ENCODE measurements at regions not wholly inside any gene's neighbourhood (a gene's known extent, or its start where the extent isn't known, plus 50 kb on each side); places are given as distances from the start of the nearest gene placed in this dataset.

DNA sequence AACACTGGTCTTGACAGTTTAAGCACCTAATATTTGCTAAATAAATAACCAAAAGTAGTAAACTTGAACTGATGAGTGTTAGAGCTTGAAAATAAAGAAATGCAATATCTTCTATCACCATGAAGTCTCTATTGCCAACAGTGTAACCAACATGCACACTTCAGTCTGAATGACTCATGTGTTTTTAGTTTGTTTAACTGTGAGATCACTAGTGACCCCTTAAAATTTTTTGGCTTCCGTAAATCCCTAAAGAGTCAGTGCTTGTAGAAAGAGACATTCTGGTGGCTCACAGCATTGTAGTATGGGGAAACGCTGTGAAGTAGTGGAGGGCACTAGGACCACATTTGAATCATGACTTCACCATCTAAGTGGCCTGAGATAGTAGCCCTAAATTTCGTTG, 341.1 kb downstream of the PMP22 start:
- TF ChIP-seq ZC3H4 (CRISPR knock-in tag; IDR thresholded peaks at IDR 0.05; ENCODE audit: borderline replicate concordance) (no peak), ESRRA (IDR thresholded peaks at IDR 0.05; ENCODE audit: borderline replicate concordance, low read depth) (no peak), LEF1 (IDR thresholded peaks at IDR 0.05) (no peak), POLR2A (conservative IDR thresholded peaks at IDR 0.05) (no peak), CHD2 (IDR thresholded peaks at IDR 0.05; ENCODE audit: low read depth, low read length) (no peak), ZNF76 (CRISPR knock-in tag; IDR thresholded peaks at IDR 0.05; ENCODE audit: borderline replicate concordance) (no peak), MAFK (IDR thresholded peaks at IDR 0.05; ENCODE audit: low read length) (no peak), ZNF146 (CRISPR knock-in tag; IDR thresholded peaks at IDR 0.05; ENCODE audit: unreplicated experiment) (no peak), POLR2AphosphoS5 (IDR thresholded peaks at IDR 0.05; ENCODE audit: control insufficient read depth, insufficient read depth, low read depth, low read length) (no peak)
- TF ChIP-seq, protein P1, sequence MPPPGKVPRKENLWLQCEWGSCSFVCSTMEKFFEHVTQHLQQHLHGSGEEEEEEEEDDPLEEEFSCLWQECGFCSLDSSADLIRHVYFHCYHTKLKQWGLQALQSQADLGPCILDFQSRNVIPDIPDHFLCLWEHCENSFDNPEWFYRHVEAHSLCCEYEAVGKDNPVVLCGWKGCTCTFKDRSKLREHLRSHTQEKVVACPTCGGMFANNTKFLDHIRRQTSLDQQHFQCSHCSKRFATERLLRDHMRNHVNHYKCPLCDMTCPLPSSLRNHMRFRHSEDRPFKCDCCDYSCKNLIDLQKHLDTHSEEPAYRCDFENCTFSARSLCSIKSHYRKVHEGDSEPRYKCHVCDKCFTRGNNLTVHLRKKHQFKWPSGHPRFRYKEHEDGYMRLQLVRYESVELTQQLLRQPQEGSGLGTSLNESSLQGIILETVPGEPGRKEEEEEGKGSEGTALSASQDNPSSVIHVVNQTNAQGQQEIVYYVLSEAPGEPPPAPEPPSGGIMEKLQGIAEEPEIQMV (tag; conservative IDR thresholded peaks at IDR 0.05; ENCODE audit: low read depth) = no peak
- TF ChIP-seq, protein P2, sequence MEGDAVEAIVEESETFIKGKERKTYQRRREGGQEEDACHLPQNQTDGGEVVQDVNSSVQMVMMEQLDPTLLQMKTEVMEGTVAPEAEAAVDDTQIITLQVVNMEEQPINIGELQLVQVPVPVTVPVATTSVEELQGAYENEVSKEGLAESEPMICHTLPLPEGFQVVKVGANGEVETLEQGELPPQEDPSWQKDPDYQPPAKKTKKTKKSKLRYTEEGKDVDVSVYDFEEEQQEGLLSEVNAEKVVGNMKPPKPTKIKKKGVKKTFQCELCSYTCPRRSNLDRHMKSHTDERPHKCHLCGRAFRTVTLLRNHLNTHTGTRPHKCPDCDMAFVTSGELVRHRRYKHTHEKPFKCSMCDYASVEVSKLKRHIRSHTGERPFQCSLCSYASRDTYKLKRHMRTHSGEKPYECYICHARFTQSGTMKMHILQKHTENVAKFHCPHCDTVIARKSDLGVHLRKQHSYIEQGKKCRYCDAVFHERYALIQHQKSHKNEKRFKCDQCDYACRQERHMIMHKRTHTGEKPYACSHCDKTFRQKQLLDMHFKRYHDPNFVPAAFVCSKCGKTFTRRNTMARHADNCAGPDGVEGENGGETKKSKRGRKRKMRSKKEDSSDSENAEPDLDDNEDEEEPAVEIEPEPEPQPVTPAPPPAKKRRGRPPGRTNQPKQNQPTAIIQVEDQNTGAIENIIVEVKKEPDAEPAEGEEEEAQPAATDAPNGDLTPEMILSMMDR (IDR thresholded peaks at IDR 0.05 in 2 of 3, conservative IDR thresholded peaks at IDR 0.05 in 1 of 3; ENCODE audit: insufficient read depth in 2 of 3, low read depth in 1 of 3, low read length in 3 of 3) = no peak
